ENCODE measurements at regions not wholly inside any gene's neighbourhood (a gene's known extent, or its start where the extent isn't known, plus 50 kb on each side); places are given as distances from the start of the nearest gene placed in this dataset.

DNA sequence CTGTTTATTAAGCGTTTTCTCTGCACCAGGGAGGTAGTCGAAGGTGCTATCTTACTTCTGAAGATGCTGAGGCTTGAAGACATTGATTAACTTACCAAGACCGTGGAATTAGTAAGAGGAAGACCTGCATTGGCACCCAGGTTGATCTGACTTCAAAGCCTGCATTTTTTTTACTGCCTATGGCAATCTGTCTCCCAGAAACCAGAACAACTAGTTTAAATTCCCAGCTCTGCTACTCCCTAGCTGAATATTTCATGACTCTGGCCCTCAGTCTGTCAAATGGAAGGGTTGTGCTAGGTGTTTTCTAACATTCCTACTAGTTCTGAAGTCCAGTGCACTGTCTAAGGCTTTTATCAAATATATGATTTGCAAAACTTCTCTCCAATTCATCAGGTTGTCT lies 52.0 kb upstream of the GRAMD1B start:
- TF ChIP-seq, protein P1, sequence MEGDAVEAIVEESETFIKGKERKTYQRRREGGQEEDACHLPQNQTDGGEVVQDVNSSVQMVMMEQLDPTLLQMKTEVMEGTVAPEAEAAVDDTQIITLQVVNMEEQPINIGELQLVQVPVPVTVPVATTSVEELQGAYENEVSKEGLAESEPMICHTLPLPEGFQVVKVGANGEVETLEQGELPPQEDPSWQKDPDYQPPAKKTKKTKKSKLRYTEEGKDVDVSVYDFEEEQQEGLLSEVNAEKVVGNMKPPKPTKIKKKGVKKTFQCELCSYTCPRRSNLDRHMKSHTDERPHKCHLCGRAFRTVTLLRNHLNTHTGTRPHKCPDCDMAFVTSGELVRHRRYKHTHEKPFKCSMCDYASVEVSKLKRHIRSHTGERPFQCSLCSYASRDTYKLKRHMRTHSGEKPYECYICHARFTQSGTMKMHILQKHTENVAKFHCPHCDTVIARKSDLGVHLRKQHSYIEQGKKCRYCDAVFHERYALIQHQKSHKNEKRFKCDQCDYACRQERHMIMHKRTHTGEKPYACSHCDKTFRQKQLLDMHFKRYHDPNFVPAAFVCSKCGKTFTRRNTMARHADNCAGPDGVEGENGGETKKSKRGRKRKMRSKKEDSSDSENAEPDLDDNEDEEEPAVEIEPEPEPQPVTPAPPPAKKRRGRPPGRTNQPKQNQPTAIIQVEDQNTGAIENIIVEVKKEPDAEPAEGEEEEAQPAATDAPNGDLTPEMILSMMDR (IDR thresholded peaks at IDR 0.05; ENCODE audit: borderline replicate concordance, insufficient read depth, low read depth, low read length) = no peak
- no peak overlapping the region for H3K4me3 ChIP-seq (ENCODE audit: low read depth, low read length)

DNA sequence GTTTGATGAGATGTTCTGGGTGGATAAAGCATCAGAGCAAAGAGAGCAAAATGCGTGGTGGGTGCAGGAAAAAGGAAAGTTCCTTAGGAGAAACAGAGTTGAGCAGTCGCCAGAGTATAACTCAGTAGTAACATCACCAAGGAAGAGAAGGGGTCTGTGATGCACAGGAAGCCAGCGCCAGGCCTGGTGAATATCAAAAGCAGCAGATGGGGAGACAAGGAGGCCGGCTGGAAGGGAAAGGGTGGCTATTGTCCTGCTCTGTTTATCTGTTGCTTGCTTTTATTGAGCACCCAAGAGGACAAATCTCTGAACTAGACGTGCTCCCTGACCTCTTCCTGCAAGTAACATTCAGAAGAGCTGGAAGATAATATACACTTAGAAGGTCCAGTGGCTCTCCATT lies 52.7 kb upstream of the GRAMD1B start:
- TF ChIP-seq, protein P1 (IDR thresholded peaks at IDR 0.05; ENCODE audit: borderline replicate concordance, insufficient read depth, low read depth, low read length) = no peak
- H3K4me3 ChIP-seq (ENCODE audit: low read depth, low read length) = no peak overlapping the region

DNA sequence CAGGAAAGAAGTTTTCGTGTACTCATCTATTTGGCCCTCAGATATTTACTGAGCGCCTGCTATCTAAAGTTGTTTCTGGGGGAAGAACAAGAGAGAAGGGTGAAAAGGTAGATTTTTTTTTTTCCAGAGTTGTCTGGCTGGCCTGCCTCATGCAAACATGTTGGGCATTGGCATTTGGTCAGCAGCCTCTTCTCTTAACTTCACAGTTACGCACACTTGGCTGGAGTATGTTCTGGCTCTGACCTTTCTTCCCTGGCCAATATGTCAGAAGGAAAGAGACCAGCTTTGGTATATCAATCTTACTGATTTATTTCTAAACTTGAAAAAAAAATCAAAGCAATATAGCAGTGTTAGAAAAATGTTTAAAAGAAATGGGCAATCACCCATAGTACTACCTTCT lies 54.2 kb upstream of the GRAMD1B start:
- TF ChIP-seq, protein P1 (IDR thresholded peaks at IDR 0.05; ENCODE audit: borderline replicate concordance, insufficient read depth, low read depth, low read length) = no peak
- H3K4me3 ChIP-seq (ENCODE audit: low read depth, low read length) = no peak overlapping the region

DNA sequence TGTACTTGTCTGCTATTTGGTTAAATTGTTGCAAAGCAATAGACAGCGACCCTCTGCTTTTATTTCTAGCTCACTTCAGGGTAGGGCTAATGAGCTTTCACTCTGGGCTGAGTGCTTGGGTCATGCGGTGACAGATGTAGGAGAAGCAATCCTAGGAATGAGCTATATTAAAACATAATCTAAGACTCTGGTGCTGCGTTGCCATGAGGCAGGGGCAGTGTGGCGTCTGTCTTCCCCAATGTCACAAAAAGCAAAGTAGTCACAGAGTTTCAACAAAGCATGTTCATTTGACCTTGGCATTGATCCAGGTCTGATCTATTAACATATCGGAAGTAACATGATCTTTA lies 55.5 kb upstream of the GRAMD1B start:
- H3K4me3 ChIP-seq (ENCODE audit: low read depth, low read length) = no peak overlapping the region
- TF ChIP-seq, protein P1 (IDR thresholded peaks at IDR 0.05; ENCODE audit: borderline replicate concordance, insufficient read depth, low read depth, low read length) = no peak

DNA sequence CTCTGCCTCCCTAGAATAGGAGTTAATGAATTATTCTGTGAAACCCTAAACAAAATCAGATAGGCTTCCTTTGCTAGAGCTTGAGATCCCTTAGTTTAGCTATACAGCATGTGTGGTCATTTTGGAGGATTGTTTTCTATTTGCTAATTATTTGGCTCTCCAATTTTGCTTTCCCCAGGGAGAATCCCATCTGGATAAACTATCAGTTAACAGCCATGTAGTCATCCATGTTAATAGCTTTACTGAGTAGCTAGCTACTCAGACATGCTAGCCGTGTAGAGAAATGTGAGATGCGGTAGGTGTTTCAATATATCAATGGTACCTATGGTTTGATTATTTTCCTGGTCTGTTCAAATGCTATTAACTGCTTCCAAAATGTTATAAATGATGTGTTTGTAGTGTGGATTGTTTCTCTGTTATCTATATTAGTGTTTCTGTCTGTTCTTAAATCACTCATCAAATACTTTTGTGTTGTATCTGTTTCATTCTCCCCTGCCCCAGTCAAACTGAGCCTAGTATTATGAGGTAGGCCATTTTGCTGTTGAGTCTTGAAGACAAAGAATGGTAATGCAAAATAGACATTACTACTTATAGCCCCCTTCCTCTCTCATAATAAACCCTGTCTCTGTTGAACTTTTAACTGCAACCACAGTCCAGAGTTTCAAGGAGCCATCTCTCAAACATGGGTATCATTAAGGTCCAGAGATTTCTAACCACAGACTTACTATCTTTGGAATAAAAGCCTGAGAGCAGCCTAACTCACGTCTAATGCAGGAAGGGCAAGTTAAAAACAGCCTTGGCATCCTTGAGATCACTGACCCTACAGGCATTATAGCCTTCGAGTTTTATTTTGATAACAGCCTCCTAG lies 56.1 kb upstream of the GRAMD1B start:
- TF ChIP-seq, protein P1 (IDR thresholded peaks at IDR 0.05; ENCODE audit: borderline replicate concordance, insufficient read depth, low read depth, low read length) = no peak
- H3K4me3 ChIP-seq (ENCODE audit: low read depth, low read length) = no peak overlapping the region

DNA sequence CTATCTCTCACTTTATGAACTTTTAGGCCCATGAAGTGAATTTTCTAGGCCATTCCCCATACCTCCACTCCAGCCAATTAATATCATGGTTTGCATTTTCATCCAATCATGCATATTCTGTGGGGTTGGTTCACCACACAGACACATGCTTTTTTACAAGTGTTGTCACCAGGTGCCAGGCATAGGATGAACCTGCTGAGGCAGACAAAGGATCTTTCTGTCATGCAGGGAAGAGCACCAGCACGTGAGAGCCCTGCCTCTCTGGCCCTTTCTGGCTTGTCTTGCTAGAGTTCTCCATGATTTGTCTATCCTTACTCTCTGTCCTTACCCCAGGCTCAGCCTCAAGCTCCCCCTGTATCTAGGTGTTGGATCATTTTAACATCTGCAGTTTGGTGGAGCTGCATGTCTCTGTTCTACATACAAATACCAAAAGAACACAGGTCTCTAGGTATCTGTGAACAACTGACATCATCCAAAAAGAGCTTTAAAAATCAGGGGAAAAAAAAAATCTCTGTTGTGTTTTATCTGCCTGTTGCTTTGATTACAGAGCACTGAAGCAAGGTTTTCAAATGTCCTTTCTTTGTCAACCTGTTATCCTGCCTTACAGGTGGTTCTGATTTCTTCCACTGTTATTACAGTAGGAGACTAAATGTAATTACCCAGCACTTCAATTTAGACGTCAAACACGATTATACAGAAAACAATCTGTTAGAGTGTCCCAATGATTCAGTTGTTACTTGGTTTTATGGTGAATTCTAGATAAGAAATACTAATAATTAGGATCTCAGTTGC lies 58.4 kb upstream of the GRAMD1B start:
- no peak overlapping the region for H3K4me3 ChIP-seq (ENCODE audit: low read depth, low read length)
- TF ChIP-seq, protein P1 (IDR thresholded peaks at IDR 0.05; ENCODE audit: borderline replicate concordance, insufficient read depth, low read depth, low read length) = no peak
